ENCODE measurements at regions not wholly inside any gene's neighbourhood (a gene's known extent, or its start where the extent isn't known, plus 50 kb on each side); places are given as distances from the start of the nearest gene placed in this dataset.

DNA sequence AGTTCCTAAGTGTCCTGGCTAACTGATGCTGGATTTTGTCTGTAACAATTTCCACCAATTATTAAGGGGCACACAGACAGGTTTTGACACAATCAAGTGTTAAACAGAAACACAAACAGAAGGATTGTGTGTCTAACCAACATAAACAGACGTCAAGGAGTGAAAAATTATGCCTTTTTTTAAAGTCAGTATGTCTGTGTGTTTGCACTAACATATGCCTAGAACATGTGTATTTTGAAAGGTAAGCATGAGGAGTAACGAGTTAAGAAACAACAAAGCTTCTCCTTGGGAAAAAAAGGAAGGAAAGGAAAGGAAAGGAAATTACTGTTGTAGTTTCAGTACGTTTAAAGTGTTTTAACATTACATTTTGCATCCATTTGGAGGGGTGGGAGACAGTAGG, 466.3 kb upstream of the ID4 start:
- TF ChIP-seq, protein P1, sequence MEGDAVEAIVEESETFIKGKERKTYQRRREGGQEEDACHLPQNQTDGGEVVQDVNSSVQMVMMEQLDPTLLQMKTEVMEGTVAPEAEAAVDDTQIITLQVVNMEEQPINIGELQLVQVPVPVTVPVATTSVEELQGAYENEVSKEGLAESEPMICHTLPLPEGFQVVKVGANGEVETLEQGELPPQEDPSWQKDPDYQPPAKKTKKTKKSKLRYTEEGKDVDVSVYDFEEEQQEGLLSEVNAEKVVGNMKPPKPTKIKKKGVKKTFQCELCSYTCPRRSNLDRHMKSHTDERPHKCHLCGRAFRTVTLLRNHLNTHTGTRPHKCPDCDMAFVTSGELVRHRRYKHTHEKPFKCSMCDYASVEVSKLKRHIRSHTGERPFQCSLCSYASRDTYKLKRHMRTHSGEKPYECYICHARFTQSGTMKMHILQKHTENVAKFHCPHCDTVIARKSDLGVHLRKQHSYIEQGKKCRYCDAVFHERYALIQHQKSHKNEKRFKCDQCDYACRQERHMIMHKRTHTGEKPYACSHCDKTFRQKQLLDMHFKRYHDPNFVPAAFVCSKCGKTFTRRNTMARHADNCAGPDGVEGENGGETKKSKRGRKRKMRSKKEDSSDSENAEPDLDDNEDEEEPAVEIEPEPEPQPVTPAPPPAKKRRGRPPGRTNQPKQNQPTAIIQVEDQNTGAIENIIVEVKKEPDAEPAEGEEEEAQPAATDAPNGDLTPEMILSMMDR (IDR thresholded peaks at IDR 0.05), result no peak
- TF ChIP-seq POLR2A (IDR thresholded peaks at IDR 0.05), result no peak
